ENCODE measurements at regions not wholly inside any gene's neighbourhood (a gene's known extent, or its start where the extent isn't known, plus 50 kb on each side); places are given as distances from the start of the nearest gene placed in this dataset.
A peak's percentile ranks its signal among the peaks of the same experiment; 100 is the strongest.

DNA sequence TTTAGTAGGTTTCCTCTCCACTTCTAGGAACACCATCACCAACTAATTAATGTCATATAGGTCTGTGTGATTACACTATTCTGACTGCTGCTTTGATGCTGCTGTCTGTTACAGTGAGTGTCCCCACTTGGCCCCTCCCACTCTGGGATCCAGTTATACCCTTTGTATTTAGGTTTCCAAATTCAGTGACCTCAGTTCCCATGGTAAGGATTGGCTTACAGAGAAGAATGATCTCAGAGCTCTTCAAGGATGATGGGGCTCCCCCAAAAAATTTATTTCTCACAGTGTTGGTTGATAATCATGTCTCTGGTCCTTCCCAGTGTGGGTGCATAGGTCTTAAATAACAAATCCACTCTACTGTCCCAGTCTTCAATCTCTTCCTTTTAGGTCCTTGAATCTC is 210.0 kb upstream of the MYL2 start:
- TF ChIP-seq, protein P1, sequence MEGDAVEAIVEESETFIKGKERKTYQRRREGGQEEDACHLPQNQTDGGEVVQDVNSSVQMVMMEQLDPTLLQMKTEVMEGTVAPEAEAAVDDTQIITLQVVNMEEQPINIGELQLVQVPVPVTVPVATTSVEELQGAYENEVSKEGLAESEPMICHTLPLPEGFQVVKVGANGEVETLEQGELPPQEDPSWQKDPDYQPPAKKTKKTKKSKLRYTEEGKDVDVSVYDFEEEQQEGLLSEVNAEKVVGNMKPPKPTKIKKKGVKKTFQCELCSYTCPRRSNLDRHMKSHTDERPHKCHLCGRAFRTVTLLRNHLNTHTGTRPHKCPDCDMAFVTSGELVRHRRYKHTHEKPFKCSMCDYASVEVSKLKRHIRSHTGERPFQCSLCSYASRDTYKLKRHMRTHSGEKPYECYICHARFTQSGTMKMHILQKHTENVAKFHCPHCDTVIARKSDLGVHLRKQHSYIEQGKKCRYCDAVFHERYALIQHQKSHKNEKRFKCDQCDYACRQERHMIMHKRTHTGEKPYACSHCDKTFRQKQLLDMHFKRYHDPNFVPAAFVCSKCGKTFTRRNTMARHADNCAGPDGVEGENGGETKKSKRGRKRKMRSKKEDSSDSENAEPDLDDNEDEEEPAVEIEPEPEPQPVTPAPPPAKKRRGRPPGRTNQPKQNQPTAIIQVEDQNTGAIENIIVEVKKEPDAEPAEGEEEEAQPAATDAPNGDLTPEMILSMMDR (IDR thresholded peaks at IDR 0.05) = no peak
- TF ChIP-seq POLR2A (IDR thresholded peaks at IDR 0.05) = no peak
- Histone ChIP-seq H3K27me3 (peaks cover 0 to 4% (median 0%) of the 10 kb centered on the region in 9 donors), H3K27ac (no peak overlapping the region), H3K36me3 (no peaks in the 10 kb centered on the region), H3K4me3 (no peak overlapping the region), H3K9me3 (peaks cover 0 to 9% (median 0%) of the 10 kb centered on the region in 12 donors), H3K4me1 (peaks cover 0 to 19% (median 0%) of the 10 kb centered on the region in 12 donors)
- ATAC-seq = no peak
- no peak for DNase-seq
- intact Hi-C loops (cut with DNase I) = no loop called here

DNA sequence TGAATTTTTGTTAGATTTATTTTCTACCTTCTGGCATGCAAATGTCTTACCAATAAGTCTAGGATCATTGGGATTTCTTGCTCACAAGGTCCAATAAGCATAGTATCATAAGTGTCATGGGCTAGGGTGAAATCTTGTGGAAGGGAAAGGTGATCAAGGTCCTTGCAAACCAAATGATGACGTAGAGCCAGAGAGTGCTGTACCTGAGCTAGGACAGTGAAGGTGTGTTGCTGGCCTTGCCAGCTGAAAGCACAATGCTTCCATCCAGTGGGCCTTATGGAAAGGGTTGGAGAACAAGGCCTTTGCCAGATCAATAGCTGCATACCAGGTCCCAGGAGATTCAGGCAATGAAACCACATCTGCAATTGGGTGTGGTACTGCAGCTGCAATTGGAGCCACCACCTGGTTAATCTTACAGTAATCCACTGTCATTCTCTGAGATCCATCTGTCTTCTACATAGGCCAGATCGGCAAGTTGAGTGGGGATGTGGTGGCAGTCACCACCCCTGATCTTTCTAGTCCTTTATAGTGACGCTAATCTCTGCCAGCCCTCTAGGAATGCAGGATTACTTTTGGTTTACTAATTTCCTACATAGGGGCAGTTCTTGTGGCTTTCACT is 208.9 kb upstream of the MYL2 start:
- Histone ChIP-seq H3K27me3 (peaks cover 0 to 4% (median 0%) of the 10 kb centered on the region in 9 donors), H3K27ac (no peak overlapping the region), H3K9me3 (peaks cover 0 to 8% (median 0%) of the 10 kb centered on the region in 12 donors), H3K36me3 (no peaks in the 10 kb centered on the region), H3K4me3 (no peak overlapping the region), H3K4me1 (peaks cover 0 to 19% (median 0%) of the 10 kb centered on the region in 12 donors)
- 88 to 95% (median 89%) methylated on average over 3 of the region's 3 CpGs for WGBS, 4 donors
- TF ChIP-seq, protein P1 (IDR thresholded peaks at IDR 0.05) = no peak
- TF ChIP-seq POLR2A (IDR thresholded peaks at IDR 0.05) = no peak
- intact Hi-C loops (cut with DNase I) = no loop called here
- no peak for ATAC-seq
- no peak for DNase-seq

DNA sequence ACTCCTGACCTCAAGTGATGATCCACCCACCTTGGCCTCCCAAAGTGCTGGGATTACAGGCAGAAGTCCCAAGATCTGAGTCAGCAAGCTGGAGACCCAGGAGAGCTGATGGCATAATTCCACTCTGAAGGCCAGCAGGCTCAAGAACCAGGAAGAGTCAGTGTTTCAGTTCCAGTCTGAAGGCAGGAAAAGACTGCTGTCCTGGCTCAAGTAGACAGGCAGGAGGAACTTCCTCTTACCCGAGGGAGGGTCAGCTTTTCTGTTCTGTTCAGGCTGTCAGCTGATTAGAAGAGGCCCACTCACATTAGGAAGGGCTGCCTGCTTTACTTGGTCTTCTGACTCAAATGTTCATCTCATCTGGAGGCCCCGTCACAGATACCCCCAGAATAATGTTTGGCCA is 206.0 kb upstream of the MYL2 start:
- ATAC-seq (peak in 3 of 4 donors; percentile 52 to 78 (median 69)), DNase-seq (peak in 3 of 5 donors; percentile 15 to 34 (median 20))

DNA sequence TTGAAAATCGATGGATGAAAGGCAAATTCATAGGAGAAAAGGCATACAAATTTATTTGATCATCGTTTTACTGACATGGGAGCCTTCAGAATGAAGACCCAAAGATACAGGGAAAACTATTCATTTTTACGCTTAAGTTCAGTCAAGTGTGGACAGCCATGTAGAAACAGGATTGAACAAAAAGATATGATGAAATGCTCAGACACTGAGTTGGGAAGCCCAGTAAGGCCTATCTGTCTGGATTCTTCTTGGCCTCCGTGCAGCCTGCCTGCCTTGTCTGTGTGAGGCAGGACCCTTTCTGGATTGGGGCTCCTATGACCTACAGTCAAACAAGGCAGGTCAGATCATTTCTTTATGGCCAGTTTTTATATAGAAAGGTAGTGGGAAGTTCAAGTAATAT is 203.8 kb upstream of the MYL2 start:
- Histone ChIP-seq H3K9me3 (no peaks in the 10 kb centered on the region), H3K27me3 (peaks cover 0 to 12% (median 0%) of the 10 kb centered on the region in 9 donors), H3K27ac (no peak overlapping the region), H3K4me1 (peaks cover 0 to 14% (median 0%) of the 10 kb centered on the region in 12 donors), H3K4me3 (no peak overlapping the region), H3K36me3 (no peaks in the 10 kb centered on the region)
- TF ChIP-seq, protein P1 (IDR thresholded peaks at IDR 0.05) = no peak
- TF ChIP-seq POLR2A (IDR thresholded peaks at IDR 0.05) = no peak
- WGBS, 4 donors = 87 to 92% (median 90%) methylated on average over 4 of the region's 4 CpGs
- intact Hi-C loops (cut with DNase I) = no loop called here
- ATAC-seq (no peak), DNase-seq (no peak)

More for the DNA sequence above, 206.0 kb upstream of the MYL2 start:
- peaks cover 0 to 19% (median 0%) of the 10 kb centered on the region in 12 donors for H3K4me1 ChIP-seq
- H3K27me3 ChIP-seq = peaks cover 0 to 4% (median 0%) of the 10 kb centered on the region in 9 donors
- H3K27ac ChIP-seq = peak overlapping the region in 2 of 12 donors; percentile 17 to 69
- WGBS, 4 donors = 51 to 83% (median 62%) methylated on average over 1 to 2 of the region's 2 CpGs
- TF ChIP-seq, protein P1 (IDR thresholded peaks at IDR 0.05) = no peak
- TF ChIP-seq POLR2A (IDR thresholded peaks at IDR 0.05) = no peak
- intact Hi-C loops (cut with DNase I) = no loop called here
- H3K4me3 ChIP-seq = no peak overlapping the region
- H3K9me3 ChIP-seq = no peaks in the 10 kb centered on the region
- H3K36me3 ChIP-seq = no peaks in the 10 kb centered on the region

Data from heart left ventricle (tissue), 16 donors.